ENCODE measurements at regions not wholly inside any gene's neighbourhood (a gene's known extent, or its start where the extent isn't known, plus 50 kb on each side); places are given as distances from the start of the nearest gene placed in this dataset.
A peak's percentile ranks its signal among the peaks of the same experiment; 100 is the strongest.

DNA sequence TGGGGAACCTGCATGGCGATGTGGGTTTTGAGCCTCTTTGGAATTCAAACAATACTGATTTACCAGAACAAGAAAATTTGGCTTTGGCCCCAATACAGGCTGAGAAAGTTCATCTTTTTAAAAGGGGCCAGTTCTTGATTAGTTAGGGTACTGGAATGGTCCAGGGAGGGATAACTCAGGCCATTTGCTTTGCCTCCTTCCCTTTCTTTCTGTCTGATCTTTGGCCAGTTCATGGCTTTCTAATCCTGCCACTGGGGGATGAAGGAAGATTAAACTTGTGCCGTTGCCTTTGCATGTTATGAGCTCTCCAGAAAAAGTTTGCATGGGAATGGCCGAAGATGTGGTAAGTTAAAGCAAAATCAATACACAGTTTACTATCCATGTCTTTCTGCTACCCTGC is 78.4 kb downstream of the ADAMTS15 start:
- TF ChIP-seq, protein P1, sequence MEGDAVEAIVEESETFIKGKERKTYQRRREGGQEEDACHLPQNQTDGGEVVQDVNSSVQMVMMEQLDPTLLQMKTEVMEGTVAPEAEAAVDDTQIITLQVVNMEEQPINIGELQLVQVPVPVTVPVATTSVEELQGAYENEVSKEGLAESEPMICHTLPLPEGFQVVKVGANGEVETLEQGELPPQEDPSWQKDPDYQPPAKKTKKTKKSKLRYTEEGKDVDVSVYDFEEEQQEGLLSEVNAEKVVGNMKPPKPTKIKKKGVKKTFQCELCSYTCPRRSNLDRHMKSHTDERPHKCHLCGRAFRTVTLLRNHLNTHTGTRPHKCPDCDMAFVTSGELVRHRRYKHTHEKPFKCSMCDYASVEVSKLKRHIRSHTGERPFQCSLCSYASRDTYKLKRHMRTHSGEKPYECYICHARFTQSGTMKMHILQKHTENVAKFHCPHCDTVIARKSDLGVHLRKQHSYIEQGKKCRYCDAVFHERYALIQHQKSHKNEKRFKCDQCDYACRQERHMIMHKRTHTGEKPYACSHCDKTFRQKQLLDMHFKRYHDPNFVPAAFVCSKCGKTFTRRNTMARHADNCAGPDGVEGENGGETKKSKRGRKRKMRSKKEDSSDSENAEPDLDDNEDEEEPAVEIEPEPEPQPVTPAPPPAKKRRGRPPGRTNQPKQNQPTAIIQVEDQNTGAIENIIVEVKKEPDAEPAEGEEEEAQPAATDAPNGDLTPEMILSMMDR (IDR thresholded peaks at IDR 0.05; ENCODE audit: insufficient read depth, low read length), result no peak
- DNase-seq (ENCODE audit: low read depth), result no peak
- no peak overlapping the region for H3K4me3 ChIP-seq (ENCODE audit: low read depth, low read length)

- no peak overlapping the region for H3K4me3 ChIP-seq (ENCODE audit: low read depth, low read length)
- TF ChIP-seq, protein P1 (IDR thresholded peaks at IDR 0.05; ENCODE audit: insufficient read depth, low read length), result no peak
- DNase-seq (ENCODE audit: low read depth), result peak; percentile 88
These were observed 79.3 kb downstream of the ADAMTS15 start for GRCh38 chr11:130527636-130528297.

DNA sequence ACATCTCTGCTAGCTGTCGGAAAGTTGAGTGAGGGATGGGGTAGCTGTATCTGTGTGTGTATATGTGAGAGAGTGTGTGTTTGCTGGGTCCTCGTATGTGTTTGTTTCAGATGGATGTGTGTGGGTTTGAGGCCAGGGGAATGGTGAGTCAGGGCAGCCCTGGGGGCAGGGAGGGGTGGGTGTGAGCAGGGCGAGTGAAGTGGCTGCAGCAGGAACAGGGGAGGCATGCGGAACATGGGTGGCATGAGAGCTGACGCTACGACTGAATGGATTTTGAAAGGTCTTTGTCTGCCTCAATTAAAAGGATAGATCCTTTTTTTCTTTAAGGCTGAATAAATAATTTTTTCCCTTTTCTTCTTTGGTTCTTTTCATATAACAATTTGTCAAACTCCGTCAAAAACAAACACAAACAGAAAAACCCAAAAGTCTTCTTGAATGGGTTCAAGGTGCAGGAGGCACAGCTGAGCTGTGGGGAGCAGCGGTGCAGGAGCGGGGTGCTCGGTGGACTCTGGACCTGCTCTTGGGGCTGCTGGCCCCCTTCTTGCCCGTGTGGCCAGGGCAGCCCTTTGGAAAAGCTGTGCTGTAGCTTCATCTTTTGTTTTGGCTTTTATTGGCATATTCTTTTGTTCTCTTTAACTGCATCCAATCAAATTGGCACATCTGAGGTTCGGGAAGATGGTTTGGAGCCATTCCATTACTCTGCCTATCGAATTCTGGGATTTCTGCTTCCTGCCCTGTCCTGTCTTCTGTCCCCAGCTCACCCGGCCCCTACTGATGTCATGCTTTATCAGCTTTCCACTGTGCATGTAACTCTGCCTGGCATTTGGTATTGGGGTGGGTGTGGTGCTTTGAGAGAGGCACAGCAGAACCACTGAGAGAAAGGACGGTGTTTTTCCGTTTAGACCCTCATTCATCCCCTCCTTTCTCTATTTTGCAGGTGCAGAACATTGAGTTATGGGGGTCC is 80.1 kb downstream of the ADAMTS15 start:
- H3K4me3 ChIP-seq (ENCODE audit: low read depth, low read length), result no peak overlapping the region
- TF ChIP-seq, protein P1 (IDR thresholded peaks at IDR 0.05; ENCODE audit: insufficient read depth, low read length), result no peak
- DNase-seq (ENCODE audit: low read depth), result no peak

DNA sequence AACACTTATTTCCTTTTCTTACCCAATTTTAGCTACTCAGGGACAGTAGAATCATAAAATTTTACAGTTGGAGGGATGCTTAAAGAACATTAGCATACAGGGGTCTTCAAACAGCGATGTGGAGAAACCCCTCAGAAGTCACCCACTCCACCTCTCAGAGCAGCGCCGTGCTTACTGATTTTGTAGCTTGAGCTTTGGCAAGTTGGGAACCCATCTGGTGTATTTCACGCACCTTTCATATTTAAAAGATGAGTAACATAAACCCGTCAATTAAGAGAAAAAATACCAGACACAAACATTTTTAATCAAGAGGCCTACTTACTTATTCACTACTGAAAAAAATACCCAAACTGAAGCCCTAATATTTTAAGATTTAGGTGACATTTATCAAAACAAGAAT is 80.9 kb downstream of the ADAMTS15 start:
- TF ChIP-seq, protein P1 (IDR thresholded peaks at IDR 0.05; ENCODE audit: insufficient read depth, low read length), result no peak
- H3K4me3 ChIP-seq (ENCODE audit: low read depth, low read length), result no peak overlapping the region
- no peak for DNase-seq (ENCODE audit: low read depth)

DNA sequence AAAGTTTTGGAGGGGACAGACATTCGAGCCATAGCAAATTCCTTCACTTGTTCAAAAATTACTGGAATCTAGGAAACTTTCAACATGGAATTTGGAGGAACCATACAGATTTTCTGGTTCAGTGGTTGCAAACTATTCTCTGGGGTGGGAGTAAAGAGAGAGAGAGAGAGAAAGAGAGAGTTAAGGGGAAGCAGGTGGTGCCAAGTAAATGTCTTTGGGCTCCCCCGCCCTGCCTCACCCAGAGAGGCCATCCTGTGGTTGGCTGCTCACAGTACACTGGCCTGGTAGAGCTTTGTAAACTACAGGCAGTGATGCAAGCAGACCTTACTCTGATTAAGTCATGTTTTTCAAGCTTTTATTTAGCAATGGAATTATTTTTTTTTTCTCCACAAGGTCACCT is 82.6 kb downstream of the ADAMTS15 start:
- TF ChIP-seq, protein P1 (IDR thresholded peaks at IDR 0.05; ENCODE audit: insufficient read depth, low read length), result peak; percentile 38
- peak; percentile 79 for DNase-seq (ENCODE audit: low read depth)
- no peak overlapping the region for H3K4me3 ChIP-seq (ENCODE audit: low read depth, low read length)

DNA sequence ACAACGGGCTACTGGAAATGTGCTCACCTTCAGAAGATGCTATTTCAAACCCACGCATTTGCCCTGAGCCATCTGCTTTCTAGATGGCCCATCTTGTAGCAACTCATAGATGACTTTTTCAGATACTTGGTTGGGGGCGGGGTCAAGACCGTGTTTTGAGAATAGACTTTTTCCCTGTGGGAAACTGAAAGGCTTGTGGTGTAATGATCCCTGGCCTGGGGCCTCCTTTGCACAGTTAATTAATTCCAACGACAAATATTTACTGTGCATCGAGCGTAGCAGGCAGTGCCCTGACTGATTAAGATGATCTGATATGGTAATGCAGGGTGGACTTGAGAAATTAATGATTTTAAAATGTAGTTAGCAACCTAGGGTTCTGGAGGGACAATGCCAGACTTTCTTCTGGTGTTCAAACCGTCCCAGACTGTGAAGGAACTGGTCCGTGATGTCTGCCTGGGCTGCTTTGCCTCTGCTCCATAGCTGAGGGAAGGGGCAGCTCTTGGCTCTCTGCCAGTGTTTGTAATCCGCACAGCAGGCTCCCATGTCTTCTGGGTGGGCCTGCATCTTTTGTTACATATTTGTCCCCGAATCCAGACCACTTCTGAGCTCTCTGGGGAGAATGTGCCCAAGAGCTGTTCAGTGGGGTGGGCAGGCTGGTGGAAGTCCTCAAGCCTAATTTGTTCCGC is 84.8 kb downstream of the ADAMTS15 start:
- DNase-seq (ENCODE audit: low read depth), result no peak
- TF ChIP-seq, protein P1 (IDR thresholded peaks at IDR 0.05; ENCODE audit: insufficient read depth, low read length), result no peak
- no peak overlapping the region for H3K4me3 ChIP-seq (ENCODE audit: low read depth, low read length)
